ENCODE measurements at regions not wholly inside any gene's neighbourhood (a gene's known extent, or its start where the extent isn't known, plus 50 kb on each side); places are given as distances from the start of the nearest gene placed in this dataset.

DNA sequence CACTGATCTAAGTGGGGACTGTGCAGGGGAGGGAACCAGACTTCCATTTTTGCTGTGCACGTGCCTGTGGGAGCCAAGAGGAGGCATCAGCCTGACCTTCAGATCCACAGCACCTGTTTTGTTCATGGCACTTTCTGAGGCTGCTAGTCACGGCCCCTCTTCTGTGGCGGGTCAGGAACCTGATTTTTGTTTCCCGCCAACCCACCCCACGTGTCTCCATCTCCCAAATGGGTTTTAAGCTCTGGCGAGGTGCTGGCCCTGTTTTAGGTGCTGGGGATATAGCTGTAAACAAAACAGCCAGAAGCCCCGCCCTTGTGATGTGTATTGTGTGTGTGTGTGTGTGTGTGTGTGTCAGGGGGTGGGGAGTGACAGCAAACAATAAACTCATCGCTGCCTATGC is 60.4 kb upstream of the GRPEL1 start:
- in situ Hi-C loops (cut with MboI; ENCODE audit: low sequenced_read_pairs) = no loop called here
- Histone ChIP-seq H3K27ac (ENCODE audit: insufficient read depth, low read length) (no peak overlapping the region), H2BK15ac (ENCODE audit: low read depth, low read length) (no peak overlapping the region), H2AK9ac (replicated peaks; ENCODE audit: low read depth, low read length, poor library complexity) (no peak overlapping the region), H3K23ac (ENCODE audit: low read depth, low read length) (no peak overlapping the region), H2AFZ (replicated peaks; ENCODE audit: low read length, poor library complexity) (peak overlapping the region; percentile 14), H3K56ac (ENCODE audit: extremely low read depth, insufficient read depth, low read length) (no peak overlapping the region), H3K9ac (ENCODE audit: low read depth, low read length) (no peak overlapping the region), H4K91ac (ENCODE audit: insufficient read depth, low read depth, low read length) (no peak overlapping the region), H2BK5ac (ENCODE audit: low read depth, low read length, poor library complexity, severe bottlenecking) (no peak overlapping the region), H2BK20ac (ENCODE audit: low read depth, low read length) (no peak overlapping the region), H2BK120ac (ENCODE audit: low read depth, low read length) (no peak overlapping the region), H3K18ac (ENCODE audit: low read depth, low read length) (no peak overlapping the region), H3K9me1 (ENCODE audit: insufficient read depth, low read length) (peaks cover 18% of the 10 kb centered on the region), H2AK5ac (ENCODE audit: low read depth, low read length) (no peak overlapping the region), H3K79me1 (ENCODE audit: low read depth in 1 of 2, low read length in 2 of 2) (no peaks in the 10 kb centered on the region), H4K5ac (ENCODE audit: low read depth, low read length) (no peak overlapping the region), H3K4ac (ENCODE audit: low read depth, low read length) (no peak overlapping the region), H3K4me1 (ENCODE audit: control insufficient read depth, insufficient read depth, low read length) (peaks cover 4% of the 10 kb centered on the region; the same call in 1 of the 2 replicates), H4K8ac (ENCODE audit: low read depth in 2 of 2, low read length in 2 of 2) (no peak overlapping the region), H4K20me1 (ENCODE audit: insufficient read depth, low read length) (peaks cover 5% of the 10 kb centered on the region; the same call in 1 of the 2 replicates), H3K4me2 (ENCODE audit: low read depth, low read length) (no peak overlapping the region), H3K9me3 (ENCODE audit: control insufficient read depth, insufficient read depth, low read length) (peaks cover 5% of the 10 kb centered on the region; the same call in 1 of the 2 replicates), H3K27me3 (ENCODE audit: control insufficient read depth, insufficient read depth, low read length) (peaks cover 3% of the 10 kb centered on the region; the same call in 1 of the 2 replicates), H3K4me3 (ENCODE audit: insufficient read depth, low read depth, low read length) (no peak overlapping the region), H3K14ac (replicated peaks; ENCODE audit: low read depth, low read length) (no peak overlapping the region), H3K36me3 (ENCODE audit: control insufficient read depth, insufficient read depth, low read length) (no peaks in the 10 kb centered on the region)
- TF ChIP-seq NFE2L2 (IDR thresholded peaks at IDR 0.05; ENCODE audit: low read depth, low read length) (no peak), BHLHE40 (IDR thresholded peaks at IDR 0.05; ENCODE audit: low read depth, low read length) (no peak)
- DNase-seq = no peak
- ChIA-PET CTCF (no interaction called here), POLR2A (ENCODE audit: unreplicated experiment) (no interaction called here)
- ATAC-seq (ENCODE audit: low read depth) = no peak
- intact Hi-C loops (cut with micrococcal nuclease) = loop anchor here (5.0 kb wide), 1 partner anchor 739 kb away; no protein-coding TSS in a partner anchor
- no TSS peak for BruUV-seq (replicated peaks)
- dilution Hi-C loops (cut with HindIII; ENCODE audit: low sequenced_read_pairs, unreplicated experiment) = no loop called here
- no CpG with 5 or more reads among the region's 8 CpGs for WGBS, 2 experiments (ENCODE audit: extremely low coverage in 2 of 2, insufficient read length in 1 of 2)

Measured in IMR-90 (cell line).